ENCODE measurements at regions not wholly inside any gene's neighbourhood (a gene's known extent, or its start where the extent isn't known, plus 50 kb on each side); places are given as distances from the start of the nearest gene placed in this dataset.
"Not testable (repeated sequence)": the region's sequence is repeated elsewhere in the genome, so short reads cannot be mapped to it uniquely, and the experiment has no call there.

DNA sequence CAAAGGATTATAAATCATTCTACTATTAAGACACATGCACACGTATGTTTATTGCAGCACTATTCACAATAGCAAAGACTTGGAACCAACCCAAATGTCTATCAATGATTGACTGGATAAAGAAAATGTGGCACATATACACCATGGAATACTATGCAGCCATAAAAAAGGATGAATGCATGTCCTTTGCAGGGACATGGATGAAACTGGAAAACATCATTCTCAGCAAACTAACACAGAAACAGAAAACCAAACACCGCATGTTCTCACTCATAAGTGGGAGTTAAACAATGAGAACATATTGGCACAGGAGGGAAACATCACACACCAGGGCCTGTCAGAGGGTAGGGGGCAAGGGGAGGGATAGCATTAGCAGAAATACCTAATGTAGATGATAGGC lies 646.7 kb upstream of the ARRDC3 start:
- H2BK120ac ChIP-seq (ENCODE audit: insufficient read depth, low read length, poor library complexity); H3K18ac ChIP-seq (ENCODE audit: low read length); H3K27me3 ChIP-seq (ENCODE audit: insufficient read depth, low read length); H3K9me3 ChIP-seq (ENCODE audit: insufficient read depth, low read depth, low read length); H3K23ac ChIP-seq (ENCODE audit: low read length); H3K79me2 ChIP-seq (ENCODE audit: control insufficient read depth, insufficient read depth, low read length, poor library complexity); H3K14ac ChIP-seq (ENCODE audit: low read length); H3K4me2 ChIP-seq (ENCODE audit: low read length); H3K4ac ChIP-seq (ENCODE audit: low read depth, low read length); H3K36me3 ChIP-seq (ENCODE audit: control insufficient read depth in 1 of 2, insufficient read depth in 2 of 2, low read length in 2 of 2); H2BK5ac ChIP-seq (ENCODE audit: low read depth, low read length, poor library complexity); H3K4me3 ChIP-seq (ENCODE audit: low read depth, low read length); H2AFZ ChIP-seq (ENCODE audit: insufficient read depth, low read length, poor library complexity); H2BK12ac ChIP-seq (ENCODE audit: low read length); H3K79me1 ChIP-seq (ENCODE audit: low read length); H3K9ac ChIP-seq (ENCODE audit: low read length); H4K12ac ChIP-seq (ENCODE audit: low read depth, low read length); H2AK5ac ChIP-seq (ENCODE audit: low read length); DNase-seq; H3K27ac ChIP-seq (ENCODE audit: low read depth, low read length); H4K8ac ChIP-seq (ENCODE audit: low read depth, low read length); H3K4me1 ChIP-seq (ENCODE audit: control insufficient read depth in 1 of 2, insufficient read depth in 2 of 2, low read length in 2 of 2); H4K91ac ChIP-seq (ENCODE audit: low read depth, low read length): not testable (repeated sequence)
- WGBS (ENCODE audit: extremely low coverage, insufficient coverage, insufficient read length): no CpG with 5 or more reads among the region's 2 CpGs

DNA sequence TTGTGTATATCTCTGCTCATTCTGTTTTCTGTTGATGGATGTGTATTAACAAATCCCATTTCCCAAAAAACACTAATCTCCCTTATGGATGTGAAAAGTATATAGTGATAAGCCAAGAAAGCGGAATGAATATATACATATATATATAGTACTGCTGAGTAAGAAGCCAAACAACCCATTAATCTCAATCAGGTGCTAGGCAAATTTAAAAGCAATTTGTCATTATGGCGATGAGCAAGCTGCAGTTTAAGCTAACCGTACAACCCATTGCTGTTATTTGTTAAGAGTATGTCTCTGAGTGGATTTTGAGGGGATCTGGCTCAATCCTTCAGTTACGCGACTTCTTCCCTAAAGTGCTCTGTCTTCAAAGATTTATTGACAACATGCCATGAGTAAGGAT lies 640.4 kb upstream of the ARRDC3 start:
- H3K27ac ChIP-seq (ENCODE audit: low read depth, low read length): no peak overlapping the region
- WGBS (ENCODE audit: extremely low coverage, insufficient coverage, insufficient read length): no CpG with 5 or more reads among the region's 5 CpGs
- no peak overlapping the region for H3K18ac ChIP-seq (ENCODE audit: low read length)
- no peak overlapping the region for H3K9ac ChIP-seq (ENCODE audit: low read length)
- H2BK120ac ChIP-seq (ENCODE audit: insufficient read depth, low read length, poor library complexity): no peak overlapping the region
- H3K4me2 ChIP-seq (ENCODE audit: low read length): no peak overlapping the region
- H3K79me1 ChIP-seq (ENCODE audit: low read length): no peaks in the 10 kb centered on the region
- H4K91ac ChIP-seq (ENCODE audit: low read depth, low read length): no peak overlapping the region
- no peak overlapping the region for H4K12ac ChIP-seq (ENCODE audit: low read depth, low read length)
- no peak for DNase-seq
- H3K4me3 ChIP-seq (ENCODE audit: low read depth, low read length): no peak overlapping the region
- no peaks in the 10 kb centered on the region for H3K27me3 ChIP-seq (ENCODE audit: insufficient read depth, low read length)
- no peak overlapping the region for H3K4ac ChIP-seq (ENCODE audit: low read depth, low read length)
- H2AFZ ChIP-seq (ENCODE audit: insufficient read depth, low read length, poor library complexity): no peak overlapping the region
- H2BK12ac ChIP-seq (ENCODE audit: low read length): no peak overlapping the region
- H3K4me1 ChIP-seq (ENCODE audit: control insufficient read depth in 1 of 2, insufficient read depth in 2 of 2, low read length in 2 of 2): no peaks in the 10 kb centered on the region
- H2BK5ac ChIP-seq (ENCODE audit: low read depth, low read length, poor library complexity): no peak overlapping the region
- H4K8ac ChIP-seq (ENCODE audit: low read depth, low read length): no peak overlapping the region
- H3K79me2 ChIP-seq (ENCODE audit: control insufficient read depth, insufficient read depth, low read length, poor library complexity): no peaks in the 10 kb centered on the region
- no peak overlapping the region for H3K14ac ChIP-seq (ENCODE audit: low read length)
- H3K23ac ChIP-seq (ENCODE audit: low read length): no peak overlapping the region
- H3K36me3 ChIP-seq (ENCODE audit: control insufficient read depth in 1 of 2, insufficient read depth in 2 of 2, low read length in 2 of 2): no peaks in the 10 kb centered on the region
- no peak overlapping the region for H2AK5ac ChIP-seq (ENCODE audit: low read length)
- no peaks in the 10 kb centered on the region for H3K9me3 ChIP-seq (ENCODE audit: insufficient read depth, low read depth, low read length)

DNA sequence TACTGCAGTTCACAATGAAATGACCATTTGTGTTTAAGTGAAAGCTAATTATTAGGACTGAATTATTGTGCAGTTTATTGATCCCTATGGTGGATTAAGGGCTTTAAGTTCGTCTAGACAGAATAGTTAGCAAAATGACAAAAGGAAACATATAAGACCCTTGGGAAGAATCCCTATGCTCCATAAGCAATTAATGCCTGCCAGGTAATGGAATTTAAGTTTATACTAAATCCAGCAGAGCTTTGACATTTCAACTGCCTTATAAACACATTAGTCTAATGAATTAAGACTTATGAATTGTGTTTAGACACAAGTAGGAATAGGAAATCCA lies 640.0 kb upstream of the ARRDC3 start:
- H3K23ac ChIP-seq (ENCODE audit: low read length): no peak overlapping the region
- no peaks in the 10 kb centered on the region for H3K4me1 ChIP-seq (ENCODE audit: control insufficient read depth in 1 of 2, insufficient read depth in 2 of 2, low read length in 2 of 2)
- no peaks in the 10 kb centered on the region for H3K36me3 ChIP-seq (ENCODE audit: control insufficient read depth in 1 of 2, insufficient read depth in 2 of 2, low read length in 2 of 2)
- H3K4ac ChIP-seq (ENCODE audit: low read depth, low read length): no peak overlapping the region
- H3K14ac ChIP-seq (ENCODE audit: low read length): no peak overlapping the region
- no peak overlapping the region for H4K91ac ChIP-seq (ENCODE audit: low read depth, low read length)
- no peak overlapping the region for H2BK120ac ChIP-seq (ENCODE audit: insufficient read depth, low read length, poor library complexity)
- no peak overlapping the region for H2AFZ ChIP-seq (ENCODE audit: insufficient read depth, low read length, poor library complexity)
- no peak overlapping the region for H2BK12ac ChIP-seq (ENCODE audit: low read length)
- no peak overlapping the region for H4K12ac ChIP-seq (ENCODE audit: low read depth, low read length)
- H3K27me3 ChIP-seq (ENCODE audit: insufficient read depth, low read length): no peaks in the 10 kb centered on the region
- no peak overlapping the region for H3K9ac ChIP-seq (ENCODE audit: low read length)
- no peaks in the 10 kb centered on the region for H3K79me2 ChIP-seq (ENCODE audit: control insufficient read depth, insufficient read depth, low read length, poor library complexity)
- no peak overlapping the region for H3K4me3 ChIP-seq (ENCODE audit: low read depth, low read length)
- DNase-seq: no peak
- no peak overlapping the region for H3K18ac ChIP-seq (ENCODE audit: low read length)
- no peak overlapping the region for H3K4me2 ChIP-seq (ENCODE audit: low read length)
- no peak overlapping the region for H2BK5ac ChIP-seq (ENCODE audit: low read depth, low read length, poor library complexity)
- WGBS (ENCODE audit: extremely low coverage, insufficient coverage, insufficient read length): no CpG with 5 or more reads among the region's 1 CpG
- no peaks in the 10 kb centered on the region for H3K79me1 ChIP-seq (ENCODE audit: low read length)
- H3K27ac ChIP-seq (ENCODE audit: low read depth, low read length): no peak overlapping the region
- H3K9me3 ChIP-seq (ENCODE audit: insufficient read depth, low read depth, low read length): no peaks in the 10 kb centered on the region
- H4K8ac ChIP-seq (ENCODE audit: low read depth, low read length): no peak overlapping the region
- H2AK5ac ChIP-seq (ENCODE audit: low read length): no peak overlapping the region

DNA sequence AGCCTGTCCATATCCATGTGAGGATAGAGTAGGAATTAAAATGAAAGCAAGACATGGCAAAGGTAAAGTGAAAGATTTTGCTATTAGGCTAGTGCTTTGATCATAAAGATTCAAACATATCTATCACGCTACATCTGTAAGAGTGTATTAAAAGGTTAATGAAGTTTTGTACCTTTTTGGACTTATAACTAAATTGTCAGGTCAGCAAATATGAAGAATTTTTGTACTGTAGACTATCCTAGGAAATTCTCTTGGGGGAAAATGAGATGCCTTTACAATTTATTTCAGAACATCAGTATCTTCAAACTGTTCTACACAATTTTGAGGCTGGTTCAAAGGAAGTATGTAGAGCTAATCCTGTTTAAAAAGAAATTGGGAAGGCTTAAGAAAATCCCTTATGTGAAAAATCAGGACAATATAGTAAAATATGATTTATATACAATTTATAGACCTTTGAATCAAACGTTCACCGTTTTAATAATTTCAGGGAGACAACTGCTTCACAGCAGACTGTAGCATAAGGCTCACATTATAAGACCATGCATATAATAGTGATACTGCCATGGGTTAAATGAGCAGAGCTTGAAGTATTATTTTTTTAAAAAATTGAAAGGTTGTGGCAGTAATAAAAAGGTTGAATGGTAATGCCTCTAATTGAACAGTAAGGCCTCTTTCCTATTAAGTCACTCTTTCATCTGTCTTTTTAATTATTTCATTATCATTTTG lies 639.5 kb upstream of the ARRDC3 start:
- WGBS (ENCODE audit: extremely low coverage, insufficient coverage, insufficient read length): no CpG with 5 or more reads among the region's 3 CpGs
- no peak overlapping the region for H3K27ac ChIP-seq (ENCODE audit: low read depth, low read length)
- H3K4me3 ChIP-seq (ENCODE audit: low read depth, low read length): no peak overlapping the region

More for the DNA sequence above, 639.5 kb upstream of the ARRDC3 start:
- no peak for DNase-seq
- Histone ChIP-seq H3K4me2 (ENCODE audit: low read length) (no peak overlapping the region), H3K4me1 (ENCODE audit: control insufficient read depth in 1 of 2, insufficient read depth in 2 of 2, low read length in 2 of 2) (no peaks in the 10 kb centered on the region), H2BK5ac (ENCODE audit: low read depth, low read length, poor library complexity) (no peak overlapping the region), H3K27me3 (ENCODE audit: insufficient read depth, low read length) (no peaks in the 10 kb centered on the region), H3K79me1 (ENCODE audit: low read length) (no peaks in the 10 kb centered on the region), H4K91ac (ENCODE audit: low read depth, low read length) (no peak overlapping the region), H2BK12ac (ENCODE audit: low read length) (no peak overlapping the region), H3K23ac (ENCODE audit: low read length) (no peak overlapping the region), H4K12ac (ENCODE audit: low read depth, low read length) (no peak overlapping the region), H3K4ac (ENCODE audit: low read depth, low read length) (no peak overlapping the region), H2BK120ac (ENCODE audit: insufficient read depth, low read length, poor library complexity) (peak overlapping the region; percentile 22), H3K36me3 (ENCODE audit: control insufficient read depth in 1 of 2, insufficient read depth in 2 of 2, low read length in 2 of 2) (no peaks in the 10 kb centered on the region), H3K9ac (ENCODE audit: low read length) (no peak overlapping the region), H3K9me3 (ENCODE audit: insufficient read depth, low read depth, low read length) (no peaks in the 10 kb centered on the region), H3K18ac (ENCODE audit: low read length) (no peak overlapping the region), H3K14ac (ENCODE audit: low read length) (no peak overlapping the region), H3K79me2 (ENCODE audit: control insufficient read depth, insufficient read depth, low read length, poor library complexity) (no peaks in the 10 kb centered on the region), H2AFZ (ENCODE audit: insufficient read depth, low read length, poor library complexity) (no peak overlapping the region), H4K8ac (ENCODE audit: low read depth, low read length) (no peak overlapping the region), H2AK5ac (ENCODE audit: low read length) (no peak overlapping the region)
